ENCODE measurements at regions not wholly inside any gene's neighbourhood (a gene's known extent, or its start where the extent isn't known, plus 50 kb on each side); places are given as distances from the start of the nearest gene placed in this dataset.

DNA sequence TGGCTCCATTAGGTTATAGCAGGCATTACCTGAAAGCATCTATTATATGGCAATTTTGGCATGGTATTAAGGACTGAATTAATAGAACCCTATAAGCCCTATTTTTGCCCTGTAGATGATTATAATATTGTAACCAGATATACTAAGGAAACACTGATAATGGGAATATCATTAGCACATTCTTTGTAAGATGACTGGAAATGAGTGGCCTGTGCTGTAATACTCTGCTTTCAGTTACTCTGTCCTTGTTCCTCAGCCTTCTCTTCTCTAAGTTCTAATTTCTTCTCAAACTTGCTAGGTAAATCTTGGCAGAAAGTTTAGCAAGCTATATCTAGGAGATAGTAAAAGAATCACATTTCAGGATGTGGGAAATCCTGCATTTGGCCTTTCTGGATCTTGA is 74.0 kb upstream of the ITPRID2 start:
- Histone ChIP-seq H4K20me1 (ENCODE audit: control insufficient read depth, insufficient read depth, low read depth, low read length) (no peaks in the 10 kb centered on the region), H3K4me1 (ENCODE audit: control insufficient read depth, low read length) (no peaks in the 10 kb centered on the region)

DNA sequence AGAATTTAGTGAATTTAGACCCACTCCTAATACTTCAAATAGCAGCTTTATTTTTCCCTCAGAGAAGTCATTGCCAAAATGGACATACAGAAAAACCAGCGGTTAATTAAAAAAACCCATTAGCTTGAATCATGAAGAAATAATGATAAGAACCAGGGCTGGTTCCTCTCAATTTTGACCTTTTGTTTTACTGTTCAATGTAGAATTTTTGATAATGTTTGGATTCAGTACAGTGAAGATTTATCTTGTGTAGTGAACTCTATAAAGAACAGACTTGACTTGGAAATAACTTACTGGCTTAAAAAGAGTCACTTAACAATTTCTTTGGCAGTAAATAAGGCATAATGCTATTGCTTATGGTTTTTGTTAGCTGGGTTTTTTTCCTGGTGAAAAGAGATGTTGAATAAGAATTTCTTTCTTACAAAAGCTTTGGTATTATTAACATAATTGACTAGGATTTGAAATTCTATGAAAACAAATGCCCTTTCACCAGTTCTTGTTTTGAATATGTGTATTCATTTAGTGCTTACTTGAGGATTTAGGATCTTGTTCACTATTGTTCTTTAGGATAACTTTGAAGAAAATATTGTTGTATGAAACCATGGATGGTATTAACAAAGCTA is 73.4 kb upstream of the ITPRID2 start:
- no peaks in the 10 kb centered on the region for H3K9me2 ChIP-seq (replicated peaks; ENCODE audit: control insufficient read depth, low read length)
- H3K4me1 ChIP-seq (ENCODE audit: control insufficient read depth, low read length), result no peaks in the 10 kb centered on the region
- no peaks in the 10 kb centered on the region for H3K27me3 ChIP-seq (ENCODE audit: control insufficient read depth, low read length)
- H3F3A ChIP-seq (ENCODE audit: control insufficient read depth, insufficient read depth), result no peaks in the 10 kb centered on the region
- no peaks in the 10 kb centered on the region for H3K79me2 ChIP-seq (ENCODE audit: control insufficient read depth, low read length)
- no peak overlapping the region for H3K27ac ChIP-seq (ENCODE audit: low read depth, low read length)
- H3K4me3 ChIP-seq (ENCODE audit: low read length), result no peak overlapping the region
- no peaks in the 10 kb centered on the region for H3K36me3 ChIP-seq (ENCODE audit: control insufficient read depth, low read length)
- TF ChIP-seq, protein P1, sequence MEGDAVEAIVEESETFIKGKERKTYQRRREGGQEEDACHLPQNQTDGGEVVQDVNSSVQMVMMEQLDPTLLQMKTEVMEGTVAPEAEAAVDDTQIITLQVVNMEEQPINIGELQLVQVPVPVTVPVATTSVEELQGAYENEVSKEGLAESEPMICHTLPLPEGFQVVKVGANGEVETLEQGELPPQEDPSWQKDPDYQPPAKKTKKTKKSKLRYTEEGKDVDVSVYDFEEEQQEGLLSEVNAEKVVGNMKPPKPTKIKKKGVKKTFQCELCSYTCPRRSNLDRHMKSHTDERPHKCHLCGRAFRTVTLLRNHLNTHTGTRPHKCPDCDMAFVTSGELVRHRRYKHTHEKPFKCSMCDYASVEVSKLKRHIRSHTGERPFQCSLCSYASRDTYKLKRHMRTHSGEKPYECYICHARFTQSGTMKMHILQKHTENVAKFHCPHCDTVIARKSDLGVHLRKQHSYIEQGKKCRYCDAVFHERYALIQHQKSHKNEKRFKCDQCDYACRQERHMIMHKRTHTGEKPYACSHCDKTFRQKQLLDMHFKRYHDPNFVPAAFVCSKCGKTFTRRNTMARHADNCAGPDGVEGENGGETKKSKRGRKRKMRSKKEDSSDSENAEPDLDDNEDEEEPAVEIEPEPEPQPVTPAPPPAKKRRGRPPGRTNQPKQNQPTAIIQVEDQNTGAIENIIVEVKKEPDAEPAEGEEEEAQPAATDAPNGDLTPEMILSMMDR (IDR thresholded peaks at IDR 0.05; ENCODE audit: low read depth, low read length, poor library complexity, severe bottlenecking), result no peak
- no peak for TF ChIP-seq EZH2phosphoT487 (IDR thresholded peaks at IDR 0.05; ENCODE audit: borderline replicate concordance, low read length)
- no peaks in the 10 kb centered on the region for H3K9me3 ChIP-seq (ENCODE audit: control insufficient read depth, insufficient read depth, low read length)
- H3K4me2 ChIP-seq (ENCODE audit: low read length), result no peak overlapping the region
- no peaks in the 10 kb centered on the region for H4K20me1 ChIP-seq (ENCODE audit: control insufficient read depth, insufficient read depth, low read depth, low read length)

More for the DNA sequence above, 74.0 kb upstream of the ITPRID2 start:
- Histone ChIP-seq H3F3A (ENCODE audit: control insufficient read depth, insufficient read depth) (no peaks in the 10 kb centered on the region), H3K36me3 (ENCODE audit: control insufficient read depth, low read length) (no peaks in the 10 kb centered on the region), H3K9me2 (replicated peaks; ENCODE audit: control insufficient read depth, low read length) (no peaks in the 10 kb centered on the region), H3K27ac (ENCODE audit: low read depth, low read length) (no peak overlapping the region), H3K4me3 (ENCODE audit: low read length) (no peak overlapping the region), H3K4me2 (ENCODE audit: low read length) (no peak overlapping the region), H3K27me3 (ENCODE audit: control insufficient read depth, low read length) (no peaks in the 10 kb centered on the region), H3K9me3 (ENCODE audit: control insufficient read depth, insufficient read depth, low read length) (no peaks in the 10 kb centered on the region), H3K79me2 (ENCODE audit: control insufficient read depth, low read length) (no peaks in the 10 kb centered on the region)
- no peak for TF ChIP-seq EZH2phosphoT487 (IDR thresholded peaks at IDR 0.05; ENCODE audit: borderline replicate concordance, low read length)
- TF ChIP-seq, protein P1 (IDR thresholded peaks at IDR 0.05; ENCODE audit: low read depth, low read length, poor library complexity, severe bottlenecking), result no peak

DNA sequence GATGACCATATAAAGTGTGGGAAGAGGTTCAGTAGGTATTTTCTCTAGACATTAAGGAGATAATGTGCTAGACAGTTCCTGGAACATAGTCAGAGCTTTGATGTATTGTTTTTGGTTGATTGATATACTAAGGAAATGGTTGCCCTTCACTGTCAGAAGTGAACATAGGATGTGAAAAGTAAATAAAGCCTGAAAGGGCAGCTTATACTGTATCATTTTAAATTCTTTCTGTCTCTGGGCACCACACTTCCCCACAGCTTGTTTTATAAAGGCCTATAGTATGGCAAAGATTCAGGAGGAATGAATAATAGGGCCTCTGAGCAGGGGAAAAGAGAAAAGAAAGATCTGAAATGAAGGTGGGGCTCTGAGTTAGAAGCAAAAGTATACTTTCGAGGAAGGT is 72.7 kb upstream of the ITPRID2 start:
- Histone ChIP-seq H3K27ac (ENCODE audit: low read depth, low read length) (no peak overlapping the region), H3K4me3 (ENCODE audit: low read length) (no peak overlapping the region), H3K4me2 (ENCODE audit: low read length) (no peak overlapping the region), H3K9me3 (ENCODE audit: control insufficient read depth, insufficient read depth, low read length) (no peaks in the 10 kb centered on the region), H4K20me1 (ENCODE audit: control insufficient read depth, insufficient read depth, low read depth, low read length) (no peaks in the 10 kb centered on the region), H3K9me2 (replicated peaks; ENCODE audit: control insufficient read depth, low read length) (no peaks in the 10 kb centered on the region), H3F3A (ENCODE audit: control insufficient read depth, insufficient read depth) (no peaks in the 10 kb centered on the region), H3K4me1 (ENCODE audit: control insufficient read depth, low read length) (no peaks in the 10 kb centered on the region), H3K79me2 (ENCODE audit: control insufficient read depth, low read length) (no peaks in the 10 kb centered on the region), H3K27me3 (ENCODE audit: control insufficient read depth, low read length) (no peaks in the 10 kb centered on the region), H3K36me3 (ENCODE audit: control insufficient read depth, low read length) (no peaks in the 10 kb centered on the region)
- TF ChIP-seq, protein P1 (IDR thresholded peaks at IDR 0.05; ENCODE audit: low read depth, low read length, poor library complexity, severe bottlenecking), result no peak
- TF ChIP-seq EZH2phosphoT487 (IDR thresholded peaks at IDR 0.05; ENCODE audit: borderline replicate concordance, low read length), result no peak
